ENCODE measurements at regions not wholly inside any gene's neighbourhood (a gene's known extent, or its start where the extent isn't known, plus 50 kb on each side); places are given as distances from the start of the nearest gene placed in this dataset.

- TF ChIP-seq EZH2 (IDR thresholded peaks at IDR 0.05; ENCODE audit: borderline replicate concordance, low read depth, low read length, poor library complexity, severe bottlenecking) (no peak), CTCF (conservative IDR thresholded peaks at IDR 0.05; ENCODE audit: low read depth, low read length) (no peak)
Measured at GRCh38 chr5:175365866-175366265, 78.1 kb downstream of the DRD1 start.

Measured in A673 (cell line).